ENCODE measurements at regions not wholly inside any gene's neighbourhood (a gene's known extent, or its start where the extent isn't known, plus 50 kb on each side); places are given as distances from the start of the nearest gene placed in this dataset.

- H3K4me1 ChIP-seq (ENCODE audit: low read depth) = no peaks in the 10 kb centered on the region
- DNase-seq (no peak), ATAC-seq (no peak)
- H3K36me3 ChIP-seq (ENCODE audit: low read depth) = no peaks in the 10 kb centered on the region
- intact Hi-C loops (cut with DNase I, micrococcal nuclease) = no loop called here
- TF ChIP-seq CTCF (IDR thresholded peaks at IDR 0.05) = no peak
- H3K4me3 ChIP-seq = no peak overlapping the region
- no peaks in the 10 kb centered on the region for H3K9me3 ChIP-seq
These were observed 63.1 kb upstream of the DPT start for GRCh38 chr1:168792142-168792541.

GRCh38 chr1:168792592-168793125 lies 63.7 kb upstream of the DPT start:
- ATAC-seq (no peak), DNase-seq (no peak)
- no peaks in the 10 kb centered on the region for H3K9me3 ChIP-seq
- no peaks in the 10 kb centered on the region for H3K4me1 ChIP-seq (ENCODE audit: low read depth)
- H3K4me3 ChIP-seq = no peak overlapping the region
- no peak for TF ChIP-seq CTCF (IDR thresholded peaks at IDR 0.05)
- intact Hi-C loops (cut with DNase I, micrococcal nuclease) = no loop called here
- no peaks in the 10 kb centered on the region for H3K36me3 ChIP-seq (ENCODE audit: low read depth)

- Histone ChIP-seq H3K4me1 (ENCODE audit: low read depth) (no peaks in the 10 kb centered on the region), H3K4me3 (no peak overlapping the region), H3K9me3 (no peaks in the 10 kb centered on the region), H3K36me3 (ENCODE audit: low read depth) (no peaks in the 10 kb centered on the region)
- DNase-seq = no peak
- intact Hi-C loops (cut with DNase I, micrococcal nuclease) = no loop called here
- no peak for ATAC-seq
- no peak for TF ChIP-seq CTCF (IDR thresholded peaks at IDR 0.05)
These were observed 65.1 kb upstream of the DPT start for GRCh38 chr1:168794057-168794456.

GRCh38 chr1:168795681-168796080 lies 66.7 kb upstream of the DPT start:
- intact Hi-C loops (cut with DNase I, micrococcal nuclease) = no loop called here
- H3K36me3 ChIP-seq (ENCODE audit: low read depth) = no peaks in the 10 kb centered on the region
- no peak overlapping the region for H3K4me3 ChIP-seq
- H3K9me3 ChIP-seq = no peaks in the 10 kb centered on the region
- DNase-seq (no peak), ATAC-seq (no peak)
- no peak for TF ChIP-seq CTCF (IDR thresholded peaks at IDR 0.05)
- H3K4me1 ChIP-seq (ENCODE audit: low read depth) = no peaks in the 10 kb centered on the region

- Histone ChIP-seq H3K36me3 (ENCODE audit: low read depth) (no peaks in the 10 kb centered on the region), H3K9me3 (no peaks in the 10 kb centered on the region), H3K4me1 (ENCODE audit: low read depth) (no peaks in the 10 kb centered on the region), H3K4me3 (no peak overlapping the region)
- intact Hi-C loops (cut with DNase I, micrococcal nuclease) = no loop called here
- no peak for ATAC-seq
- no peak for TF ChIP-seq CTCF (IDR thresholded peaks at IDR 0.05)
- DNase-seq = no peak
These were observed 71.1 kb upstream of the DPT start for GRCh38 chr1:168799927-168800605.

Measured in mucosa of descending colon (tissue), 3 donors.